GM18520 (cell line): ENCODE measurements at regions not wholly inside any gene's neighbourhood (a gene's known extent, or its start where the extent isn't known, plus 50 kb on each side); places are given as distances from the start of the nearest gene placed in this dataset.
"Not testable (repeated sequence)": the region's sequence is repeated elsewhere in the genome, so short reads cannot be mapped to it uniquely, and the experiment has no call there.

Experiments
- ATAC-seq: cut with Tn5 transposase; IDR thresholded peaks from one replicate; pipeline ENCODE4 v1.9.1; 2021; ENCODE audit not compliant: unreplicated experiment

GRCh38 chr2:16100006-16100405, 159.7 kb downstream of the MYCN start:
- no peak for ATAC-seq

DNA sequence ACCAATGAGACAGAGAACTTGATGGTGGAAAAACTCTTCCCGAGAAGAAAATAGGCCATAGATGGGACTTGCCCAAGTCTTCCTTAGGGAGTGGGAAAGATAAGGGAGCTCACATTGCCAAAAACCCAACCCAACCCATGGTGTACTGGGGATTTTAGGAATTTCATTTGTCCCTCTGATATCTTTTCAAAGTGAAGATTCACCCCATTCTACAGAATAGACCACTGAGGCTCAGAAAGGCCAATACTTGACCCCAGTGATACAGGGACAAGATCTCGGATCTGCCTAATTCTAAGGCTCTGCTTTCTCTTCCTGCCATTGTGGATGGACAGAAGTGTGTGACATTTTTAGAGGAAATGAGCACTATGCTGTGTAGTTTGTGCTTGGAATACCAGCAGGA, 159.0 kb downstream of the MYCN start:
- ATAC-seq: no peak

DNA sequence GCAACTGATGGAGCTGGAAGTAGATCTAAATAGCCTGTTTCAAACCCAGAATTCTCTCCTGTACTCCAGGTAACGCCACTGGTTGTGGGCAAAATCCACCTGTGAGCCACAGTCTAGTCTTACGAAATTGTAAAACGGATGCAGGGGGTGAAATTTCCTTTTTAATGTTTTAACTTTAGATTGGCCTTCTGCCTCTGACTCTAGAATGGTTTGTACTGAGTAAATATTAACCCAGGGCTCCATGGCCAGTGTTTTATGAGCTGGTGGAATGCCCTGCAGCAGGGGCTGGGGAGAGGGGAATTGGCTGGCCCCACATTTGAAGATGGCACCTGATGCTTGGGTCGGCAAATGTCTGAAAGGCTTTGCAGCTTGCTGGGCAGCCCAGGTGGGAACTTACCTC, 156.6 kb downstream of the MYCN start:
- no peak for ATAC-seq

DNA sequence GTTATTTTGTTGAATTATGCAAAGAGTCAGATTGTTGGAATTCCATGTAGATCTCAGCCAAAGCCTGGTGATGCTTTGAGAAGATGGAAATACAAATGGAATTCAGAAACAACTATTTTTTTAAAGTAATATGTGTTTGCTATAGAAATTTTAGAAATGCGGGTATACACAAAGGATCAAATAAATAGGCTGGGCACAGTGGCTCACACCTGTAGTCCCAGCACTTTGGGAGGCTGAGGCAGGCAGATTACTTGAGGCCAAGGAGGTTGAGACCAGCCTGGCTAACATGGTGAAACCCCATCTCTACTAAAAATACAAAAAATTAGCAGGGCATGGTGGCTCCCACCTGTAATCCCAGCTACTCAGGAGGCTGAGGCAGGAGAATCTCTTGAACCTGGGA, 155.1 kb downstream of the MYCN start:
- ATAC-seq: not testable (repeated sequence)

DNA sequence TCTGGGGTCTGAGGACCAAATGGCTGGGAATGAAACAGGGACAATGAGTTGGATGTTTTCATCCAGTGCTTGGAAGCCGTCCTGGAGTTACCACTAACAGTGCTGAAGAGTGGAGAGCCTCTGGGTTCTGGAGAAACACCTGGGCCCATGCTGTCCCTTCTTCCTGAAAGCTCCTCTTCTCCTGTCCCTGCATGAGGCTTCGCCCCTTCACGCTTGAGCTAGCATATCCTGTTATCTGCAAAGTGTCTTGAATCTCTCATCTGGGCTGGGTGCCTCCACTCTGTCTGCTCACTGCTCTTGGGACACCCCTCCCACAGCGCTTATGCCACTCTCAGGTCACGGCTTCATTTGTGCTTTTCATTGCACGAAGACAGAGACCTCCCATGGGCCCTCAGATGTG, 154.5 kb downstream of the MYCN start:
- ATAC-seq: no peak

GRCh38 chr2:16093639-16094529, 153.5 kb downstream of the MYCN start:
- no peak for ATAC-seq

DNA sequence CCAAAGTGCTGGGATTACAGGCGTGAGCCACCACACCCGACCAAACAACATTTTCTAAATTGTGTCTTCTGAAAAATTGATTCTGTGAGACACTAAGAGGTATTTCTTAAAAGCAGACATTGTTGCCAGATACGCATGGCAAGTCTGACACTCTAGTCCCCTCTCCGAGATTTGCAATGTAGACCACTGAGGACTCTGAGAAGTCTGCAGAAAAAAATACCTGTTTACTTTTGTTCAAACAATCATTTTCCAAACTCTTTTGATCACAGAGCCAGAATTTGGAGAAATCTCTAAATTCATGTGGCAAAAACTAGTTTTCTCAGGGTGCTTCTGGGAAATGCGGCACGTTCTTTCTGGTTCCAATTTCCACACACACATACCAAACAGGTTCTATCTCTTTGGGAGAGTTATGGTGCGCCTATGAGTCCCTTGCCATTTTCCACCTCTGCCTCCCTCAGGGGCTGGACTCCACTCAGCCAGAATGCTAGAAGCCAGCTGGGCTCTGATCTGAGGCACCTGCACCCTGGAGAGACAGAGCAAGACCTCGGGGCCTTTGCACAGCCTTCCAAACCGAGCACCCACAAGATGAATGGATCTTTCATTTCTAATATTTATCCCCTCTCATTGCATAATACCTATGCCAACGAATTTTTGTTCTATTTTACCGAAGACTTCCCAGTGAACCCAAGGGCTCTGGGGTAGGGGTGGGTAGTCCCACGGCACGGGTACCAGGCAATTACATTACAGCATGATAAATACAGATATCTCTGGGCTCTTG, 152.7 kb downstream of the MYCN start:
- no peak for ATAC-seq

DNA sequence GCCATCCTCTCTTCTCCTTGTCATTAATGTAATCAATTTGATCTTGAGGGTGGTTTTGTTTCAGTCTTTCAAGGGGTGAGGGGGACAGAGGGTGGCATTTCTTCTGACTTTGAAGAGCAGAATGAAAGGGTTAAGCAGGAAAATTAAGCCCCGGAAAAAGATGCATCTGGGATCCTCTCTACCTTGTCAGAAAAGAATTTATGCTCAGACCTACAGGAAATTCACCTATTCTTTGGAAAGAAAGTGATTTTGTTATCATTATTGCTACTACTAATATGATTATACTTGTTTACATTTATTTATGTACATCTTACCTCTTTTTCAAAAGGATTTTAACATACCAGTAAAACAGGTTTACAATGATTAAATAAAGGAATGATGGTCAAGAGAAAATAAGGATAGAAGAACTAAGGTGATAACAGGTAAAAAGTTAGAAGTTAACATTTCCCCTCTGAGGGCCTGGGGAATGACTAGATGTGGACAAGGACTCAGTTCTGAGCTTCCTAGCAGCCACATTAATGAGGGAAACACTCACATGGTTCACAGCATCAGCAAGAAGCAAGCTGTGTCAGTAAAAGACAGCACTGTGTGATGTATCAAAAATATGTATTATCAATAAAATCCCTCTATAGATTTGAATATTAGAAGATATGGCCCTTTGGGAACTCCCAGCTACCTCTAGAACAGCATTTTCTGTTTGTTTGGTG, 151.4 kb downstream of the MYCN start:
- ATAC-seq: no peak

DNA sequence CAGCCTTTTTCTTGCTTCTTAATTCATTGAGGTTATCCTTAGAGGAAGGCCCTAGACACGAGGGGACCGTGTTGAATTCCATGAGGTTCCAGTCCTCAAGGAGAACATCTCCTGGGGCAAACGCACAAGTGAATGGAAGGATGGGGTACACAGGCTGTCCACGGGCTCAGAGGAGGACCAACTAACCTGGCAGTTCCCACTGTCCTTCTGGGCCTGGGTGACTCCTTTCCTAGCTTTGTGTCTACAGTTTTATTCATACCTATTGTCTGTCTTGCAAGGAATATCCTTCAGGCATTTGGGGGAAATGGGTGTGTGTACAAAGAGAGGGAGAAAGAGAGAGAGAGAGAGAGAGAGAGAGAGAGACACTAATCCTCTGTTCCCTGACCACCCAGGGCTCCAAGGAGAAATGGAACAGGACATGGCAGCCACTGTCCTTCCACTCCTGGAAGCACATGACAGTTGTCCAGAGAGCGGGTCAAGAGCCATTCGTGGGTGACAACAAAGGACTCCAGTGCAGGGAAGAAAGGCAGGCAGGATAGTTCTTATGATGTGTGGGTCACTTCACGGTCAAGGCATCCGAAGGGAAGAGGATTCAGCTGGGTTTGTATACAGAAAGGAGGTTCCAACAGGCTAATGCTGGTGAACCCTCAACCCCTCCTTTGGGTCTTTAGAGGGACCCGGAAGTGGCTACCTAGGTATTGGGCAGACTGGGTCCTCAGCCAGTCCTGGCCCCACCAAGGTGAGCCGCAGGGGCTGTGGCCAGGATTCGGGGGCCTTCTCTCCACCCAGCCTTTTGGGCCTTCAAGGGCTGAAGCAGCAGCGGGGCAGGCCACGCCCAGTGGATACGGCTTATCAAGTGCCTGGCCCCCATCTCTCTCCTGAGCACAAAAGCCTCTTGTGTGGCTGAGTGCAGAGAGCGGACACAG, 150.6 kb downstream of the MYCN start:
- no peak for ATAC-seq

GRCh38 chr2:16089491-16089890, 149.1 kb downstream of the MYCN start:
- not testable (repeated sequence) for ATAC-seq

GRCh38 chr2:16088802-16089112, 148.4 kb downstream of the MYCN start:
- ATAC-seq: no peak

DNA sequence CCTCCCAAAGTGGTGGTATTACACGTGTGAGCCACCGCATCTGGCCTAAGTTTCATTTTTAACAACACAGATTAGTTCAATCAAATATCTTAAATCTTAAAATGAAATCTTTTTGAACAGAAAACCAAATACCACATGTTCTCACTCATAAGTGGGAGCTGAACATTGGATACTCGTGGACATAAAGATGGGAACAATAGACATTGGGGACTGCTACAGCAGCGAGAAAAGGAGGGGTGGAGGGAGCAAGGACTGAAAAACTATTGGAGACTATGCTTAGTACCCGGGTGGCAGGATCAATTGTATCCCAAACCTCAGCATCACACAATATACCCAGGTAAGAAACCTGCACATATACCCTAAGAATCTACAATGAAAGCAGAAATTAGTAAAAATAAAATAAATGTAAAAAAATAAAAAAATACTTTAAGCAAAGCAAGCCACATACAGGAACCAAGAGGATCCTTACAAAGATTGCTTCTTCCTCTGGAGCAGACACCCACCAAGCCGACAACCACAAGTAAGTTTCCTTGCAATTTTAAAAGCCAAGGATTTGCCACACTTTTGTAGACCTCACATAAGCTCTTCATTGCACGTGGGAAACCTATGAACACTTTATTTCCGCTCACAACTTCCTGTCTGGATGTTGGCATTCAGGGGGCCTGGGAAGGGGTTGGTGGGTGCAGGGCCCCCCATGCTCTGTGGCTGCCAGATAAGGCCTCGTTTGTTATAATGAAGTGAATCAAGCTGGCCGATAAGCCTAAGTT, 147.9 kb downstream of the MYCN start:
- ATAC-seq: no peak

GRCh38 chr2:16086136-16086535, 145.8 kb downstream of the MYCN start:
- ATAC-seq: not testable (repeated sequence)

GRCh38 chr2:16085073-16085472, 144.7 kb downstream of the MYCN start:
- no peak for ATAC-seq

DNA sequence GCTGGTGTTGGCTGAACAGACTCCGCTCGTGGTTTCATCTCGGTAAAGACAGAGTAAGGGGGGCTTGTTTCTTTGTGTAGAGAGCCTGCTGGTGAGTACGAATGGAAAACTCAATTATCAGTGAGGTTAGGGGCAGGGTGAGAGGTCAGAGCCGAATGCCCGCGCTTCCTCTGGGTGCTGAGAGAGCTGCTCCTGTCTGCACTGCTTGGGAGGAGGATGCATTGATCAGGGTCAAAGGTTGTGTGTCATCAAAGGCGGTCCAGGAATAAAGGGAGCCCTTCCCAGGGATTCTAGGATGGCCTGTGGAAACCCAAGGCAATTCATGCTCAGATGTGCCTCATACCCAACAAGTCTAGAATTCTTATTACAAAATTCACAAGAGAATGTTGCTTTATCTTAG, 143.9 kb downstream of the MYCN start:
- no peak for ATAC-seq

GRCh38 chr2:16082276-16082675, 141.9 kb downstream of the MYCN start:
- ATAC-seq: no peak

DNA sequence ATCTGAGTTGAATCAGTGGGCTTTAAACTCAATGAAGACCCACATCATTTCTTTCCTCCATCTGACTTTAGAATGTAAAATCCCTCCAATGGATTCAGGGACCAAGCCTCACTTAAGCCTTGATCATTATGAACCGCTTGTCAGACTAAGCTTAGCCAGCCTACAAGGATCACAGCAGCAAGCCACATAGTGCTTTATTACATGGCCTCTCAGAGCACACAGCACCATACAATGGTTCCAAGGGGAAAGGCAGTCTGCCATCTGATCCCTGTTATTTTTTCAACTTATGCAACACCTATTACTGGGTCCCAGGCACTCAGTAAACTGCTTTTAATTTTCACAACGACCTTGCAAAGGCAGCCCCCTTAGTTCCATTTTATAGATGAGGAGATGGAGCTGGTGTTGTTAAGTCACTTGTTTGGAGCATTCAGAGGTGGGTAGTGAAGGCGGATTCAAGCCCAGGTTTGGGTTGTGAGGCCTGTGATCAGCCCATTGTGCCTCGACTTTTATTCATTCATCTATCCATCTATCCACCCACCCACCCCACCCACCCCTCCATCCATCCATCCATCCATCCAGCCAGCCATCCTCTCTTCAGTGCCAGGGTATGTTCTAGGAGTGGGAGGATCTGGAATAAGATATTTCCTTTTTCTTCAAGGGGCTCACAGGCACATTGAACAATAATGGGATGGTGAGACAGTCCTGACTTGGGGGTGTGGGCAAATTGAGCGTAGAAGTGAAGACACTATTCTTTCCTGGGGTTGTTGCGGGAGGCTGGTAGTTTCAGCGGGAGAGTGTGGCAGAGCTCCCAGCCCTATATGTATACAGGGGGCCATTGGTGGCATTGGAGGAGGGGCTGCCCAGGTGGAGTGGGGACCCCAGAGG, 141.2 kb downstream of the MYCN start:
- no peak for ATAC-seq

DNA sequence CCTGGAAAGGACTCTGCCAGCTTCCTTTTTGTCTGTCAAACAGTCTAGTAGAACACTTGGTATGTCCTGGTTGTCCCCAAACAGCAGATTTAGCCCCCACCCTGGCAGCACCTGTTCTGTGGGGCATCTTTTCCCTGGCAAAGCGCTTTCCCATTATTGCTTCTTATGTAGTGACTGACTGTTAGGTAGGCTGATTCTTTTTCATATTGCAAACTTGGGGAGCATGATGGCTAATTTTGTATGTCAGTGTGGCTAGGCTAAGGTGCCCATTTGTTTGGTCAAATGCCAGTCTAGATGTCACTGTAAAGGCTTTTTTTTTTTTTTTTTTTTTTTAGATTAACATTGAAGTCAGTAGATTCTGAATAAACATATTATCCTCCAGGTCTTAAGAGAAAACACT, 140.2 kb downstream of the MYCN start:
- ATAC-seq: no peak

- ATAC-seq: no peak
Measured at GRCh38 chr2:16080071-16080470, 139.7 kb downstream of the MYCN start.
